Suprapubic skin (tissue), 4 donors: ENCODE measurements at regions not wholly inside any gene's neighbourhood (a gene's known extent, or its start where the extent isn't known, plus 50 kb on each side); places are given as distances from the start of the nearest gene placed in this dataset.

Source experiments
- DNase-seq, 2 donors: peaks; one replicate each; pipeline ENCODE4 v3.0.0-alpha.2; 2019; ENCODE audit warnings: low spot score in 2 of 2
- H3K27ac ChIP-seq: fragments of 200-600 bp; sonication (generic); one replicate; pipeline ENCODE4 v1.5.1; 2019
- H3K27me3 ChIP-seq: fragments of 200-600 bp; sonication (generic); one replicate; pipeline ENCODE4 v1.5.1; 2019
- H3K36me3 ChIP-seq: fragments of 200-600 bp; sonication (generic); one replicate; pipeline ENCODE4 v1.5.1; 2019
- H3K4me1 ChIP-seq: fragments of 200-600 bp; sonication (generic); one replicate; pipeline ENCODE4 v1.5.1; 2019
- H3K4me3 ChIP-seq: fragments of 200-600 bp; sonication (generic); one replicate; pipeline ENCODE4 v1.5.1; 2019; ENCODE audit warnings: mild to moderate bottlenecking
- H3K9me3 ChIP-seq: fragments of 200-600 bp; sonication (generic); one replicate; pipeline ENCODE4 v1.5.1; 2019
- CTCF ChIP-seq, 2 donors: fragments of 200-600 bp in 1 of 2; fragments of 450-650 bp in 1 of 2; sonication (generic) in 1 of 2; IDR thresholded peaks; one replicate each; pipeline ENCODE4 v1.5.1; 2016 to 2019; ENCODE audit warnings: antibody characterized with exemption in 2 of 2, mild to moderate bottlenecking in 1 of 2, moderate library complexity in 1 of 2
- EP300 ChIP-seq: sonication (generic); formaldehyde crosslinking; IDR thresholded peaks from one replicate; pipeline ENCODE4 v1.6.1; 2017; ENCODE audit warnings: antibody characterized with exemption
- POLR2A ChIP-seq, 2 donors: fragments of 450-650 bp; IDR thresholded peaks; one replicate each; pipeline ENCODE4 v1.6.1; 2017; ENCODE audit warnings: antibody characterized with exemption in 2 of 2, mild to moderate bottlenecking in 2 of 2, moderate library complexity in 2 of 2
- POLR2AphosphoS5 ChIP-seq, 3 donors: sonication (generic); formaldehyde crosslinking; IDR thresholded peaks; one replicate each; pipeline ENCODE4 v1.6.1; 2017; ENCODE audit warnings: antibody characterized with exemption in 3 of 3
- WGBS: methylation state at CpG from one replicate; pipeline ENCODE4 v1.1.5; 2018; 5-methylcytosine and 5-hydroxymethylcytosine counted together

GRCh38 chr1:201673093-201673492 is 134.2 kb downstream of the NAV1 start:
- H3K27ac ChIP-seq = no peak overlapping the region
- 80% methylated on average over 9 of the region's 9 CpGs for WGBS
- no peaks in the 10 kb centered on the region for H3K36me3 ChIP-seq
- DNase-seq = no peak
- TF ChIP-seq POLR2AphosphoS5 (IDR thresholded peaks at IDR 0.05) (no peak), POLR2A (IDR thresholded peaks at IDR 0.05) (no peak), EP300 (no peak), CTCF (IDR thresholded peaks at IDR 0.05) (no peak)
- no peaks in the 10 kb centered on the region for H3K27me3 ChIP-seq
- H3K9me3 ChIP-seq = no peaks in the 10 kb centered on the region
- no peak overlapping the region for H3K4me3 ChIP-seq
- H3K4me1 ChIP-seq = peaks cover 17% of the 10 kb centered on the region

GRCh38 chr1:201673915-201674314 is 135.0 kb downstream of the NAV1 start:
- no peak overlapping the region for H3K27ac ChIP-seq

GRCh38 chr1:201675143-201675542 is 136.2 kb downstream of the NAV1 start:
- Histone ChIP-seq H3K36me3 (no peaks in the 10 kb centered on the region), H3K4me3 (no peak overlapping the region), H3K4me1 (peaks cover 17% of the 10 kb centered on the region), H3K27ac (no peak overlapping the region), H3K9me3 (no peaks in the 10 kb centered on the region), H3K27me3 (no peaks in the 10 kb centered on the region)
- WGBS = 45% methylated on average over 5 of the region's 5 CpGs
- TF ChIP-seq POLR2A (IDR thresholded peaks at IDR 0.05) = no peak
- no peak for DNase-seq

More at GRCh38 chr1:201673915-201674314, 135.0 kb downstream of the NAV1 start:
- Histone ChIP-seq H3K4me1 (peaks cover 17% of the 10 kb centered on the region), H3K9me3 (no peaks in the 10 kb centered on the region), H3K27me3 (no peaks in the 10 kb centered on the region), H3K36me3 (no peaks in the 10 kb centered on the region), H3K4me3 (no peak overlapping the region)
- no peak for TF ChIP-seq POLR2AphosphoS5 (IDR thresholded peaks at IDR 0.05)
- no peak for TF ChIP-seq EP300
- no peak for TF ChIP-seq POLR2A (IDR thresholded peaks at IDR 0.05)
- no peak for TF ChIP-seq CTCF (IDR thresholded peaks at IDR 0.05)
- no peak for DNase-seq
- WGBS = 80% methylated on average over 5 of the region's 5 CpGs

- Histone ChIP-seq H3K4me3 (no peak overlapping the region), H3K4me1 (peaks cover 20% of the 10 kb centered on the region), H3K27ac (peak overlapping the region; percentile 32), H3K9me3 (no peaks in the 10 kb centered on the region), H3K27me3 (no peaks in the 10 kb centered on the region), H3K36me3 (no peaks in the 10 kb centered on the region)
- TF ChIP-seq POLR2A (IDR thresholded peaks at IDR 0.05) = no peak
- no peak for TF ChIP-seq CTCF (IDR thresholded peaks at IDR 0.05)
- TF ChIP-seq POLR2AphosphoS5 (IDR thresholded peaks at IDR 0.05) = no peak
- TF ChIP-seq EP300 = no peak
- WGBS = 20% methylated on average over 4 of the region's 4 CpGs
- DNase-seq = no peak
Observed at GRCh38 chr1:201676197-201676596, 137.3 kb downstream of the NAV1 start.

- no peak for DNase-seq
- Histone ChIP-seq H3K36me3 (no peaks in the 10 kb centered on the region), H3K27ac (peak overlapping the region; percentile 32), H3K27me3 (no peaks in the 10 kb centered on the region), H3K4me3 (no peak overlapping the region), H3K9me3 (no peaks in the 10 kb centered on the region), H3K4me1 (peaks cover 20% of the 10 kb centered on the region)
- TF ChIP-seq EP300 (no peak), POLR2AphosphoS5 (IDR thresholded peaks at IDR 0.05) (no peak), POLR2A (IDR thresholded peaks at IDR 0.05) (no peak), CTCF (IDR thresholded peaks at IDR 0.05) (no peak)
- WGBS = 78% methylated on average over 4 of the region's 4 CpGs
Observed at GRCh38 chr1:201676641-201677040, 137.7 kb downstream of the NAV1 start.
